ENCODE measurements at regions not wholly inside any gene's neighbourhood (a gene's known extent, or its start where the extent isn't known, plus 50 kb on each side); places are given as distances from the start of the nearest gene placed in this dataset.

DNA sequence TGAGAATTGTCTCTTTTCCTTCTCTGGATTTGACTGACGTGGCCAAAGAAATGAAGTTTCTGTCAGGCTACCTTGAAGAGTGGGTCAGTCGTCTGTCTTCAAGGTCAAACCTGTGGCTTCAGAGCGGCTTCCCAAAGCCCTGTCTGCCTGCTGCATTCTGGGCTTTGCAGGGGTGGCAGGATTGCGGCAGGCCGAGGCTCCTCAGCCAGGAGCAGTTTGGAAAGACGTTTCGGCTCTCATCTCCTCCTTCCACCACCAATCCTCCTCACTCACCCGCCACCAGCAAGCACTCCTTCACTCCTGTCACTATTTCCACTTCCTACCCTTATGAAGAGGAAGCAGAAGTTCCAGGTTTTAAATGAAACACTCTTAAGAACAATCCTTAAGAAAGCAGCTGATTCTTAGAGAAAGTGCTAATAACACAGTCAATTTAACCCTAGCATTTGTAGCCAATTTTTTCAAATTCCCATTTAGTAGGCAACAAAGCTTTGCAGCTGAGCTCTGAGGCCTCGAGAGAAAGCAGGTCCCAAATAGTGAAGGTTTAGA is 351.7 kb downstream of the ZNF608 start:
- TF ChIP-seq, protein P1, sequence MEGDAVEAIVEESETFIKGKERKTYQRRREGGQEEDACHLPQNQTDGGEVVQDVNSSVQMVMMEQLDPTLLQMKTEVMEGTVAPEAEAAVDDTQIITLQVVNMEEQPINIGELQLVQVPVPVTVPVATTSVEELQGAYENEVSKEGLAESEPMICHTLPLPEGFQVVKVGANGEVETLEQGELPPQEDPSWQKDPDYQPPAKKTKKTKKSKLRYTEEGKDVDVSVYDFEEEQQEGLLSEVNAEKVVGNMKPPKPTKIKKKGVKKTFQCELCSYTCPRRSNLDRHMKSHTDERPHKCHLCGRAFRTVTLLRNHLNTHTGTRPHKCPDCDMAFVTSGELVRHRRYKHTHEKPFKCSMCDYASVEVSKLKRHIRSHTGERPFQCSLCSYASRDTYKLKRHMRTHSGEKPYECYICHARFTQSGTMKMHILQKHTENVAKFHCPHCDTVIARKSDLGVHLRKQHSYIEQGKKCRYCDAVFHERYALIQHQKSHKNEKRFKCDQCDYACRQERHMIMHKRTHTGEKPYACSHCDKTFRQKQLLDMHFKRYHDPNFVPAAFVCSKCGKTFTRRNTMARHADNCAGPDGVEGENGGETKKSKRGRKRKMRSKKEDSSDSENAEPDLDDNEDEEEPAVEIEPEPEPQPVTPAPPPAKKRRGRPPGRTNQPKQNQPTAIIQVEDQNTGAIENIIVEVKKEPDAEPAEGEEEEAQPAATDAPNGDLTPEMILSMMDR (tag by site-specific recombination; IDR thresholded peaks at IDR 0.05), result no peak
- TF ChIP-seq SP2 (tag by site-specific recombination; IDR thresholded peaks at IDR 0.05) (no peak), YY1 (tag by site-specific recombination; IDR thresholded peaks at IDR 0.05) (no peak), ZNF146 (tag by site-specific recombination; IDR thresholded peaks at IDR 0.05) (no peak), ZNF747 (tag by site-specific recombination; IDR thresholded peaks at IDR 0.05) (no peak), ZNF223 (tag by site-specific recombination; IDR thresholded peaks at IDR 0.05) (no peak)
- TF ChIP-seq, protein P2, sequence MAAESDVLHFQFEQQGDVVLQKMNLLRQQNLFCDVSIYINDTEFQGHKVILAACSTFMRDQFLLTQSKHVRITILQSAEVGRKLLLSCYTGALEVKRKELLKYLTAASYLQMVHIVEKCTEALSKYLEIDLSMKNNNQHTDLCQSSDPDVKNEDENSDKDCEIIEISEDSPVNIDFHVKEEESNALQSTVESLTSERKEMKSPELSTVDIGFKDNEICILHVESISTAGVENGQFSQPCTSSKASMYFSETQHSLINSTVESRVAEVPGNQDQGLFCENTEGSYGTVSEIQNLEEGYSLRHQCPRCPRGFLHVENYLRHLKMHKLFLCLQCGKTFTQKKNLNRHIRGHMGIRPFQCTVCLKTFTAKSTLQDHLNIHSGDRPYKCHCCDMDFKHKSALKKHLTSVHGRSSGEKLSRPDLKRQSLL (tag by site-specific recombination; IDR thresholded peaks at IDR 0.05), result no peak

All from HEK293 (cell line).